ENCODE measurements at regions not wholly inside any gene's neighbourhood (a gene's known extent, or its start where the extent isn't known, plus 50 kb on each side); places are given as distances from the start of the nearest gene placed in this dataset.

DNA sequence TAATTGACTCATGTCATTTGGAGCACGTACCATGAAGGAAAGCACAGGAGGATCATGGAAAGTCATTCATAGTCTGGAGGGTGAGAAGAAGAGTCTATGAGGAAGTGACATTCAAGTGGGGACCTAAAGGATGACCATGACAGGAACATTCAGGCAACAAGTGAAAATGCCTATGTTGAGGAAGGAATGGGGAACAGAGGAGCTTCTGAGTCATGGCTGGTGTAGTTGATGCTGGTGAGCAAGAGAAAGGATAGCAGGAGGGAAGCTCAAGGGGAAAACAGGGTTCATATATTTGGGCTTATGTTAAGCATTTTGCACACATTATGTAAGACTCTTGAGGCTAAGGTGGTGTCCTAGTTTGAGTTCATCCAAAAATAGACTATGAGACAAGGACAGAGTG lies 318.6 kb downstream of the HNRNPD start:
- no peak overlapping the region for H3K4me3 ChIP-seq (ENCODE audit: low read depth, low read length)
- DNase-seq (ENCODE audit: low read depth), result no peak
- TF ChIP-seq, protein P1, sequence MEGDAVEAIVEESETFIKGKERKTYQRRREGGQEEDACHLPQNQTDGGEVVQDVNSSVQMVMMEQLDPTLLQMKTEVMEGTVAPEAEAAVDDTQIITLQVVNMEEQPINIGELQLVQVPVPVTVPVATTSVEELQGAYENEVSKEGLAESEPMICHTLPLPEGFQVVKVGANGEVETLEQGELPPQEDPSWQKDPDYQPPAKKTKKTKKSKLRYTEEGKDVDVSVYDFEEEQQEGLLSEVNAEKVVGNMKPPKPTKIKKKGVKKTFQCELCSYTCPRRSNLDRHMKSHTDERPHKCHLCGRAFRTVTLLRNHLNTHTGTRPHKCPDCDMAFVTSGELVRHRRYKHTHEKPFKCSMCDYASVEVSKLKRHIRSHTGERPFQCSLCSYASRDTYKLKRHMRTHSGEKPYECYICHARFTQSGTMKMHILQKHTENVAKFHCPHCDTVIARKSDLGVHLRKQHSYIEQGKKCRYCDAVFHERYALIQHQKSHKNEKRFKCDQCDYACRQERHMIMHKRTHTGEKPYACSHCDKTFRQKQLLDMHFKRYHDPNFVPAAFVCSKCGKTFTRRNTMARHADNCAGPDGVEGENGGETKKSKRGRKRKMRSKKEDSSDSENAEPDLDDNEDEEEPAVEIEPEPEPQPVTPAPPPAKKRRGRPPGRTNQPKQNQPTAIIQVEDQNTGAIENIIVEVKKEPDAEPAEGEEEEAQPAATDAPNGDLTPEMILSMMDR (IDR thresholded peaks at IDR 0.05; ENCODE audit: low read depth, low read length, missing control alignments), result no peak
- in situ Hi-C loops (cut with HindIII; ENCODE audit: low sequenced_read_pairs), result no loop called here

DNA sequence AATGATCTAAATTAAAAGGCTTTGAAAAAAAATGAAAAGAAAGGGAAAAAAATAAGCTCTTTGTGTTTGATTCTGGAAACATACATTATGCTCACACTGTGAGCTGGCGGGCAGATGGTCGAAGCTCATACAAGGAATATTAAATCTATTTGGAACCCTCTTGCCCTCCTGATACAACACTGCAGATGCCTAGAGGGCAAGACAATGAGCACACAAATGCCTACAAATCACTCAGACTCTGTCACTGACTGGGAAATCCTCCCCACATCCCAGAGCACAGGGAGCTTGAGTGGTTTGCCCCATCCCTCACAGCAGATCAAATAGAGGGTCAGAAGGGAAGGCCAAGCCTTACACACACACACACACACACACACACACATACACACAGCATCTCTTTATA lies 320.4 kb downstream of the HNRNPD start:
- H3K4me3 ChIP-seq (ENCODE audit: low read depth, low read length), result no peak overlapping the region
- DNase-seq (ENCODE audit: low read depth), result no peak
- TF ChIP-seq, protein P1 (IDR thresholded peaks at IDR 0.05; ENCODE audit: low read depth, low read length, missing control alignments), result no peak
- in situ Hi-C loops (cut with HindIII; ENCODE audit: low sequenced_read_pairs), result no loop called here

DNA sequence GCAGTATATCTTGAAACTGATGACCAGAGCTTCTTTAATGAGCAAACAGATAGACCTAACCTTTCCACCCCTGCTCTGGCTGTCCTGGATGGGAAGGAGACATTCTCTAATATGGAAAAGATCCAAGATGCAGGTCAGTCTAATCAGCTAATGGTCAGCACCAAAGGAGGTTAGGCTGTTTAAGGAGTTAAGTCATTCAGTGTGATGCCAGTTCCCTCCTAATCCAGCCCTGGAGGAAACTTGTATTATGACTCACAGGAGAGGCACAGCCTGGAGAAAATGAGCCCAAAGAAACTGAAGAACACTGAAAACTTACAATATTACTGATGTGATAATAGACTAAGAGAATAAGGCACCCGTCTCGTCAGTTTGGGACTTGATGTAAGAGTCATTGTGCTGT lies 323.0 kb downstream of the HNRNPD start:
- in situ Hi-C loops (cut with HindIII; ENCODE audit: low sequenced_read_pairs), result no loop called here
- DNase-seq (ENCODE audit: low read depth), result no peak
- no peak overlapping the region for H3K4me3 ChIP-seq (ENCODE audit: low read depth, low read length)
- TF ChIP-seq, protein P1 (IDR thresholded peaks at IDR 0.05; ENCODE audit: low read depth, low read length, missing control alignments), result no peak

DNA sequence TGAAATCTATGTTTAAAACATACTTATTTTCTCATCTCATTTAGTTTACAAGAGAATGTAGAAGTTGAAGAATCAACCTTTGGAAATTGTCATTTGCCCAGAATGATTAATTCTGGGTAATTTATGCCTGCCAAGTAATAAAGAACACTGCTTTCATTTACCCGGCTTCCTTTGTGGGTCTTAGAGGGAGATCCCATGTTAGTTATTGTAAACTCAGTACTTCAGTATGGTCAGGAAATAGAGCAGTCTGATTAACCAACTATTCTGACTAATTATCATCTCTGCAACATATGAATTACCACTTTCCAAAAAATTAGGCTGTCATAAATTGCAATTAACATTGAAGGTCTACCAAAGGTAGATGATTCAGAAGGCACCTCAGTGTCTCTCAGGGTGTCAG lies 324.5 kb downstream of the HNRNPD start:
- H3K4me3 ChIP-seq (ENCODE audit: low read depth, low read length), result no peak overlapping the region
- TF ChIP-seq, protein P1 (IDR thresholded peaks at IDR 0.05; ENCODE audit: low read depth, low read length, missing control alignments), result no peak
- DNase-seq (ENCODE audit: low read depth), result no peak
- in situ Hi-C loops (cut with HindIII; ENCODE audit: low sequenced_read_pairs), result no loop called here

DNA sequence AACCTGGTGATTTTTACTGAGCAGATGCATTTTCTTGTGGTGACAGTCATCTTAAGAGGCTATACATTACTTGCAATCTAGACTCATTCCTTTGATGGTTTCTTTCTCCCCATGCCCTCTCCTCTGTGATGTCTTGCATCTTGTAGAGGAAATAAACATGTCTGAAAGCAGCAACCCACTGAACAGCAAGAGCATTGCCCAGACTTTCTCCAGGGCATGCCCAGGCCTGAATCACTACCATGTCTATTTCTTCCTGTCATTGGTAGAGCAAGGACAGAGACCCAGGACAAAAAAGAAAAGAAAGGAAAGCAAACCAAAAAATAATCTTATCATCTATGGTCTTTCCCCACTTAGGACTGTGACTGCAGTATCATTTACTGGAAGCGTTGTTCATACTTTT lies 326.1 kb downstream of the HNRNPD start:
- TF ChIP-seq, protein P1 (IDR thresholded peaks at IDR 0.05; ENCODE audit: low read depth, low read length, missing control alignments), result no peak
- no peak for DNase-seq (ENCODE audit: low read depth)
- in situ Hi-C loops (cut with HindIII; ENCODE audit: low sequenced_read_pairs), result no loop called here
- no peak overlapping the region for H3K4me3 ChIP-seq (ENCODE audit: low read depth, low read length)

DNA sequence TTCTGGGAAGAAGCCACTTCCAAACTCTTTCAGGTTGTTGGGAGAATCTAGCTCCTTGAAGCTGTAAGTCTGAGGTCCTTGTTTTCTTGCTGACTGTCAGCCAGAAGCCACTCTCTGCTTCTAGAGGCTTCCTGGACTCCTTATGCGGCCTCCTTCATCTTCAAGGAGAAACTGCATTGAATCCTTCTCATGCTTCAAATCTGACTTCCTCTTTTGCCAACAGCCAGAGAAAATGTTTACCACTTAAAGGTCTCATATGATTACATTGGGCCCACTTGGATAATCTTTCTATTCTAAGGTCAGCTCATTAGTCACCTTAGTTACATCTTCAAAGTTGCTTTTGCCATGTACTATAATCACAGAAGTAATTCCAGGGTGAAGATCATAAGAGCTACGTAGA lies 327.0 kb downstream of the HNRNPD start:
- TF ChIP-seq, protein P1 (IDR thresholded peaks at IDR 0.05; ENCODE audit: low read depth, low read length, missing control alignments), result no peak
- in situ Hi-C loops (cut with HindIII; ENCODE audit: low sequenced_read_pairs), result no loop called here
- no peak overlapping the region for H3K4me3 ChIP-seq (ENCODE audit: low read depth, low read length)
- no peak for DNase-seq (ENCODE audit: low read depth)

DNA sequence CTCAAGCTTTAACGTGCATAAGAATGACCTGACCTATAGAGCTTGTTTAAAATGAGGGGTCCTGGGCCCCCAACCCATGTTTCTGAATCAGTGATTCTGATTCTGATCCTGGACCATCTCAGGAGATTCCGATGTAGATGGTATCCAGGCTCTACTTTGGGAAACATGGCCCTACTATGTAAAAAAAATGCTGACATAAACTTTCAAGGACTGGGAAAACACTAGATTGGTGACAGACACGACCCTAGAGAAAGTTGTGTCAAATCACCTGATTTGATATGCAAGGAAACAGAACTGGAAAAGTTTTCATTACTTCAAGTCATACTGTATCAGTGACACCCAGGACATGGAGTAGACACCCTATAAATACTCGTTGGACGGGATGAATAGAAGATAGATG lies 328.5 kb downstream of the HNRNPD start:
- in situ Hi-C loops (cut with HindIII; ENCODE audit: low sequenced_read_pairs), result no loop called here
- TF ChIP-seq, protein P1 (IDR thresholded peaks at IDR 0.05; ENCODE audit: low read depth, low read length, missing control alignments), result no peak
- no peak for DNase-seq (ENCODE audit: low read depth)
- H3K4me3 ChIP-seq (ENCODE audit: low read depth, low read length), result no peak overlapping the region
